ENCODE measurements at regions not wholly inside any gene's neighbourhood (a gene's known extent, or its start where the extent isn't known, plus 50 kb on each side); places are given as distances from the start of the nearest gene placed in this dataset.

GRCh38 chr2:147424766-147425165, 420.1 kb upstream of the ACVR2A start:
- Histone ChIP-seq H3K27ac (ENCODE audit: low read depth, low read length) (no peak overlapping the region), H4K20me1 (ENCODE audit: insufficient read depth) (no peaks in the 10 kb centered on the region), H3K4me2 (ENCODE audit: low read length) (no peak overlapping the region), H3K9ac (ENCODE audit: low read length) (no peak overlapping the region), H2AFZ (ENCODE audit: low read depth, low read length, poor library complexity, severe bottlenecking) (no peak overlapping the region), H3K36me3 (ENCODE audit: control insufficient read depth in 1 of 2, insufficient read depth in 2 of 2, low read length in 2 of 2) (no peaks in the 10 kb centered on the region), H3K4me1 (ENCODE audit: control insufficient read depth in 1 of 2, insufficient read depth in 2 of 2, low read length in 2 of 2) (no peaks in the 10 kb centered on the region; a peak in 1 of 4 replicates), H3K79me2 (ENCODE audit: insufficient read depth, low read length) (no peaks in the 10 kb centered on the region), H3K27me3 (ENCODE audit: insufficient read depth, low read length) (no peaks in the 10 kb centered on the region), H3K9me2 (ENCODE audit: insufficient read depth) (no peaks in the 10 kb centered on the region), H3K4me3 (replicated peaks in 1 of 2; ENCODE audit: low read depth in 1 of 2, low read length in 2 of 2) (no peak overlapping the region), H3K9me3 (ENCODE audit: control insufficient read depth in 1 of 2, insufficient read depth in 1 of 2, low read depth in 1 of 2, low read length in 2 of 2) (no peaks in the 10 kb centered on the region)
- CTCF ChIA-PET: no interaction called here
- RAD21 ChIA-PET (ENCODE audit: low non-redundant PET in 1 of 2, low total read pairs in 2 of 2, uncharacterized antibody in 2 of 2, unreplicated experiment in 2 of 2): no interaction called here
- no peak for DNase-seq (ENCODE audit: low read depth, low spot score)
- BruUV-seq (replicated peaks): no TSS peak
- ATAC-seq: no peak
- intact Hi-C loops (cut with micrococcal nuclease): no loop called here
- POLR2A ChIA-PET: no interaction called here
- no peak for TF ChIP-seq CEBPB (IDR thresholded peaks at IDR 0.05; ENCODE audit: low read depth)
- TF ChIP-seq YY1 (IDR thresholded peaks at IDR 0.05; ENCODE audit: extremely low read depth, insufficient replicate concordance, low read depth, low read length): no peak
- no peak for TF ChIP-seq SP1 (IDR thresholded peaks at IDR 0.05; ENCODE audit: low read depth)
- no peak for TF ChIP-seq EGR1 (IDR thresholded peaks at IDR 0.05; ENCODE audit: low read depth)
- no peak for TF ChIP-seq JUND (IDR thresholded peaks at IDR 0.05)

- Histone ChIP-seq H3K9ac (ENCODE audit: low read length) (no peak overlapping the region), H3K27ac (ENCODE audit: low read depth, low read length) (no peak overlapping the region), H3K36me3 (ENCODE audit: control insufficient read depth in 1 of 2, insufficient read depth in 2 of 2, low read length in 2 of 2) (no peaks in the 10 kb centered on the region), H3K4me3 (replicated peaks in 1 of 2; ENCODE audit: low read depth in 1 of 2, low read length in 2 of 2) (no peak overlapping the region), H3K4me1 (ENCODE audit: control insufficient read depth in 1 of 2, insufficient read depth in 2 of 2, low read length in 2 of 2) (peaks cover 0 to 3% of the 10 kb centered on the region in 2 experiments; a peak in 2 of 4 replicates), H3K9me2 (ENCODE audit: insufficient read depth) (no peaks in the 10 kb centered on the region), H2AFZ (ENCODE audit: low read depth, low read length, poor library complexity, severe bottlenecking) (no peak overlapping the region), H4K20me1 (ENCODE audit: insufficient read depth) (no peaks in the 10 kb centered on the region), H3K27me3 (ENCODE audit: insufficient read depth, low read length) (no peaks in the 10 kb centered on the region), H3K79me2 (ENCODE audit: insufficient read depth, low read length) (no peaks in the 10 kb centered on the region), H3K4me2 (ENCODE audit: low read length) (no peak overlapping the region), H3K9me3 (ENCODE audit: control insufficient read depth in 1 of 2, insufficient read depth in 1 of 2, low read depth in 1 of 2, low read length in 2 of 2) (no peaks in the 10 kb centered on the region)
- intact Hi-C loops (cut with micrococcal nuclease): no loop called here
- no peak for DNase-seq (ENCODE audit: low read depth, low spot score)
- ChIA-PET POLR2A (no interaction called here), CTCF (interaction anchor here (1.0 kb wide), 1 partner anchor 491 kb away, joined by 3 read pairs; no protein-coding TSS in a partner anchor), RAD21 (ENCODE audit: low non-redundant PET in 1 of 2, low total read pairs in 2 of 2, uncharacterized antibody in 2 of 2, unreplicated experiment in 2 of 2) (no interaction called here)
- no TSS peak for BruUV-seq (replicated peaks)
- ATAC-seq: no peak
- TF ChIP-seq ATF3 (IDR thresholded peaks at IDR 0.05): no peak
- TF ChIP-seq EZH2phosphoT487 (IDR thresholded peaks at IDR 0.05; ENCODE audit: borderline replicate concordance): no peak
- TF ChIP-seq MAX (IDR thresholded peaks at IDR 0.05): no peak
- TF ChIP-seq REST (IDR thresholded peaks at IDR 0.05; ENCODE audit: low read depth): no peak
- TF ChIP-seq POLR2A (IDR thresholded peaks at IDR 0.05; ENCODE audit: borderline replicate concordance, extremely low read depth, insufficient read depth, insufficient read length): no peak
- TF ChIP-seq SP1 (IDR thresholded peaks at IDR 0.05; ENCODE audit: low read depth): no peak
- no peak for TF ChIP-seq ZBTB33 (IDR thresholded peaks at IDR 0.05; ENCODE audit: extremely low read depth, insufficient replicate concordance, low read length)
- TF ChIP-seq ZFX (IDR thresholded peaks at IDR 0.05): no peak
- TF ChIP-seq ELF1 (IDR thresholded peaks at IDR 0.05; ENCODE audit: borderline replicate concordance, low read depth): no peak
- no peak for TF ChIP-seq POLR2AphosphoS5 (IDR thresholded peaks at IDR 0.05; ENCODE audit: low read depth, low read length)
- no peak for TF ChIP-seq JUND (IDR thresholded peaks at IDR 0.05)
- no peak for TF ChIP-seq CBX3 (IDR thresholded peaks at IDR 0.05; ENCODE audit: low read depth)
Measured at GRCh38 chr2:147420947-147421675, 423.7 kb upstream of the ACVR2A start.
